Middle frontal gyrus (tissue), 1 donor: ENCODE measurements at regions not wholly inside any gene's neighbourhood (a gene's known extent, or its start where the extent isn't known, plus 50 kb on each side); places are given as distances from the start of the nearest gene placed in this dataset.

Source experiments
- DNase-seq: peaks from one replicate; pipeline ENCODE4 v3.0.0-alpha.2; 2015; ENCODE audit warnings: low spot score; ENCODE audit errors: extremely low spot score

DNA sequence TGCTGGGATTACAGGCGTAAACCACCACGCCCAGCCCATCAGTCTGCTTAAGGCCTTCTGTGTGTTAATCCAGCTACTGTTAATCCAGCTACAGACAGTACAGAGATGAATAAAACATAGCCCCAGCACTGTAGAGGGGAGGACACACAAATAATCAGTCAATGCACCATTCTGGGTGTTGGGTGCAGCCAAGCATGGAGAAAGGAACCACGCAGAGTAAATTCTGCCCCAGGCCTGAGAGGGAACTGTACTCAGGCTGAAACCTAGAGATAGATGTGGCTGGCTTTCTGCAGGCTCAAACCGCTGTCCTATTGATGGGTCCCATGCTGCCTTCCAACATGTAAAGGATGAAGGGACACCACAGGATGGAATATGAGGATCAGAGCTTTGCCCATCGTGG is 136.8 kb upstream of the IGSF21 start:
- no peak for DNase-seq

DNA sequence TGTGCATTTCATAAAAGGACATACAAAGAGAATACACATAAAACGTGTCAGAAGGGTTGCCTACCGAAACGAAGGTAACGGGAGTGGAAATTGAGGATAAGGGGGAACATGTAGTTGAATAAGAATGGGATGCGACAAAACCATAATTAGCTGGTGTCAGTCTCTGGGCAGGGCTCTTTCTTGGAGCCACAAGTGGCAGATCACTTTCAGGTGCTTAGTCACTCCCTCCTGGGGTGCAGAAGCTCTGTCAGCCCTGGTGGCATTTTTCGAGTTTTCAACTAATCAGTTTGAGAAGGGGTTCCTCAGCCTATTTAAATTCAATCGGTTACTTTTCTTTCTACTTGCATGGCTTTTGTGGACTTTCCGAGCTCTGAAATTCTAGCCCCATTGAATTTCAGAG is 133.9 kb upstream of the IGSF21 start:
- DNase-seq, result no peak

DNA sequence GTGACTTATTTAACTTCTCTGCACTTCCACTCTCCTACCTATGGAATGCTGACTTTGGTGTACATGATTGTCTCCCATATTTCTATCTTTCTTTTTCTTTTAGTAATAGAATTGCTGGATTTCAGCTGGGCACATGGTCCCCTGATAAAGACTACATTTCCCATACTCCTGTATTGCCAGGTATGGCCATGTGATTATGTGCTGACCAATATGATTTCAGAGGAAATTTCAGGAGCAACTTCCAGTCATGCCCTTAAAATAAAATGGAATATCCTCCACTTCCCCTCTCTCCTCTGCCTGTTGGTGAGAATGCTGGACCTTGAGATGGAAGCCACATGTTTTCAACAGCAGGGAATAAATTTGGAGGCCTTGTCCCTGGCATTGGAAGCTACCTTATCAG is 130.7 kb upstream of the IGSF21 start:
- DNase-seq, result no peak

DNA sequence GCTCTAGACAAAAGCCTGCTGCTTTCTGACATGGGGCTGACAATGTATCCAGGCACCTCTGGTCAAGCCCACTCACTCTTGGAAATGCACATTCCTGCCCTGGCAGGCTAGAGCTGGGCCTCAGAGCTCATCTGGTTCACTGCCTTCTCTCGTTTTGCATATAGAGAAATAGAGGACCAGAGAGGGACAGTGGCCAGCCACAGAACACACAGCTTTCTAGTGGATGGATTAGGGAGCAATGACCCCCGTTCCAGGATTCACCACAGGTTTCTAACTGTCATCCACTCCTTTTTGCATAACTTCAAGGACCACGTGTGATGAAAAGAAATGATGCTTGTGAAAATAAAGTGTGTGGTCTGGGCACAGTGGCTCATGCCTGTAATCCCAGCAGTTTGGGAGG is 129.6 kb upstream of the IGSF21 start:
- no peak for DNase-seq

DNA sequence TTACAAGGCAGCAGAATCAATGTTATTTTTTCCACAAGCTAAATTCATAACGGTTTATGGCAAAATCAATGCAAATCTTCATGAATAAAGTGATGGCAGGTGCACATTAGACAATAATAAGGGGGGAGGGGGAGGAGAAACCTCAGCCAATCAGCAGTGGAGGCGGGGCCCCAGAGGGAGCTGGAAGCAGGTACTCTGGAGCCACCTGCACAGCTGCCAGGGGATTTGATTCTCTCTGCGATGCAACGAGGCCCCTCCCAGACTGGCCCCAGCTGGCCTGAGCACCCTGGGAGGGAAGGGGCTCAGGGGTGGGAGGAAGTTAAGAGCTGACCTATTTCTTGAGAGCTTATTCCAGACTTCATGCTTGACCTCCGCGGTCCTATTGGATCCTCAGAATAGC is 127.8 kb upstream of the IGSF21 start:
- no peak for DNase-seq

DNA sequence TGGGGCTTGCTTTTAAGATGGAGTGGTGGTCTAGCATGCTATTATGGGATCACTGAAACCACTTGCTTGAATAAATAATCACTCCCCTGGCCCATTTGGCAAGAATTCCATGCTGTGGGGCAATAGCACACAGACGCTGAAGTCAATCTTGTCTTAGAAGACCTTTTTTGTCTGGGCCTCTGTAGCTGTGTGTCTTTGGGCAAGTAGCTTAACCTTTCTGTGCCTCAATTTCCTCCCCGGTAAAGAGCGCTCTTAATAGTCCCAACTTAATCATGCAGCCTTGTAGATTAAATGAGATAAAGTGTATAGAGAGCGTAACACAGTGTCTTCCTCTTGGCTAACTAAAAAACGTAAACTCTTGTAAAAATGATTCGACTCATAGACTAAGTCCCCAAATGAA is 125.4 kb upstream of the IGSF21 start:
- no peak for DNase-seq

DNA sequence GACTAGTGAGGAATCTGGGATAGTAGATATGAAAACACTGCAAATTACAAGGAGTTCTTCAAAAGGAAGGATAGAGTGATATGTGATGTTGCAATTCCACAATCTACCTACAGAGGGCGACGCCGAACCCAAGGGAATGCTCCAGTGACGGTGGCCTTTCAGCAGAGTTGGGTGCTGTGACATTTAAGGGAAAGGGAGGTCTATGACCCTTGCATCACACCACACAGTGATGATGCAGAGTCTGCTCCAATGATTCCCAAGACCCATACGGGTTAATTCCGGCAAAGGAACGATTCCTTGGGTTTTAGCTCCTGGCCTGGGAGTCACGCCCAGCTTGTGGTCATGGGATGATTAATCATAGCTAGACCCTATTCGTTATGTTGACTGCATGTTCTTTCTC is 123.0 kb upstream of the IGSF21 start:
- no peak for DNase-seq

DNA sequence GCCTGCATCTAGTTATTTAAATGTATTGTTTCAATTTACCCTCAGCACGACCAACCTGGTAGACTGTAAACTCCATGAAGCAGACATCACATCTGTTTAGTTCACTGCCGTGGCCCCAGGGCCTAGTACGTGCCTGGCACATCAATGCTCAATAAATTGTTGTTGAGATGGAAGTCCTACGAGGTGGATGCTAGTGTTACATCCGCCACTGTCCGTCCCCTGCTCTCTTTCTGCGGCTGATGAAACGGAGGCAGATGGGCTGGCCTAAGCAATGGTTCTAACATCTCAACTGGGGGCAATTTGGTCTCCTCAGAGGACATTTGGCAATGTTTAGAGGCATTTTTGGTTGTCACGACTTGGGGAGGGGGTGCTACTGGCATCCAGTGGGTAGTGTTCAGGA is 121.4 kb upstream of the IGSF21 start:
- no peak for DNase-seq

DNA sequence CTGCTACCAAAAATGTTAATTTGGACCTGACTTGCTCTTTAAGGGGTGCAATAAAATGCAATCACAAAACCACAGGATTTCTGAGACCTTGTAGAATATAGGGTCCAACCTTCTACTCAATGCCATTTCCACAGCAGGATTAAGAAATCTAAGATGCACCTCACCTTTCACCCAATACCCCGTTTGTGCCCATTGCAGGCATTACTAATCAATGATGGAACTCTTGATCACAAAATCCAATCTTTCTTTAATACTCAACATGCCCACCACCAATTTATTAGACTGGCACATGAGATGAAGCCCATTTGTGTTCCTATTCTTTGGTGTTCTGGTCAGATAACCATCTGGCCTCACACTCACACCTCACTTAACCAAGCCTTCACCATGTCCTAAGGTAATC is 117.2 kb upstream of the IGSF21 start:
- DNase-seq, result no peak

DNA sequence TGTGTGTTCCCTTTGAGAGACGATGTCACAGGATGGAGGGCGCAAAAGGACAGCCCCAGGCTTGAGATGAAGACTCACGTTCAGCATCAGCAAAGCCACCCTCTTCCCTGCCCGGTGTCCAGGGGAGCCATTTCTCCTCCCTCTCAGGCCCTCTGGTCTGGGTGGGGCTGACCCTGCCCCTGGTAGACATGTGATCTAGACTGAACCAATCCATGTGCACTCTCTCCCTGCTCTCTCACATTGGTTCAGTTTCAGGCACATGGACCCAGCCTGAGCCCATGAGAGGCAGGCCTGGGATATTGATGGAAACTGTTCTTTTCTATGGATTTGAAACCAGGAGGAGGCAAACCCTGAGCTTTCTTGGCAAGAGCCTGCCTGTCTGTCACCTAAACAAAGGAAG is 115.6 kb upstream of the IGSF21 start:
- DNase-seq, result no peak

DNA sequence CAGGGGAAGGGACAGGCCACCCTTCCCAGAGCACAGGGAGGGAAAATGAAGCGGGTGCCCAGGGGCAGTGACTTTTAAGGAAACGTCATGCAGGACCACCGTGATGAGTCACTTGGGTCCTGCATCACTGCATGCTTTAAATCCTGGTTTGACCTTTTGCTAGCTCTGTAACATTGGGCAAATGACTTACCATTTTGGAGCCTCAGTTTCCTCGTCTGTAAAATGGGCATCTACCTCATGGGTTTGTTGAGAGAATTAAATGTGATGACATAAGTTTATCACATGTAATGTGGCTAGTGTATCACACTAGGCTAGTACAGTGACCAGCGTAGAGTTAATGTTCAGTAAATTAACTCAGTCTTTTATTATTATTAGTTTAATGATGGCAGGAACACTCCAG is 114.8 kb upstream of the IGSF21 start:
- no peak for DNase-seq

DNA sequence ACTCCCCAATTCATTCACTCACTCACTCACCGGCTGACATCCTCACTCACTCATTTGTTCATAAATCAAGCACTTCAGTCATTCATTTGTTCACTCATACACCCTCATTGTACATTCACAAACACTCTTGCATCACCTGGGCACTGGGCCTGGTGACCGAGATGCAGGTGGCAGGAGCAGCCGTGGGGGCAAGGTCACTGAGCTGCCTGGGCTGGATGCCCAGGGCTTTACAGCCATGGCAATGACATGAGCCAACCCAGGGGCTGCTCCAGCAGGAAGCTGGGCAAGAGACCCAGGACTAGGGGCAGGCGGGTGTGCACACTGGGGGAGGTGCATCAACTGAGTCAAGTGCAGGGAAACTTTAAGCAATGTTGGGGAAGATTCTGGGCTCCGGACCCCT is 113.6 kb upstream of the IGSF21 start:
- DNase-seq, result no peak

DNA sequence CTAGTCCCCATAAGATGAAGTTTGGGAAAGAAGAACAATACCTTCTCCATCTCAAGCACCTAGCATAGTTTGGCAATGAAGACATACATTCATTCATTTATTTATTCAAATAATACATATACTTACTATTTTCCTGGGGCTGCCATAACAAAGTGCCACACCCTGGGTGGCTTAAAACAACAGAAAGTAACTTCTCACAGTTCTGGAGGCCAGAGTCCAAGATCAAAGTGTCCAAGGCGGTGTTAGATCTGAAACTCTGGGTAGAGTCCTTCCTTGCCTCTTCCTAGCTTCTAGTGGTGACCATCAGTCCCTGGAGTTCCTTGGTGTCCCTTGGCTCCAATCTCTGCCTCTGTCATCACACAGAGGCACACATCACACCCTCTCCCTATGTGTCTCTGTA is 112.1 kb upstream of the IGSF21 start:
- DNase-seq, result no peak

DNA sequence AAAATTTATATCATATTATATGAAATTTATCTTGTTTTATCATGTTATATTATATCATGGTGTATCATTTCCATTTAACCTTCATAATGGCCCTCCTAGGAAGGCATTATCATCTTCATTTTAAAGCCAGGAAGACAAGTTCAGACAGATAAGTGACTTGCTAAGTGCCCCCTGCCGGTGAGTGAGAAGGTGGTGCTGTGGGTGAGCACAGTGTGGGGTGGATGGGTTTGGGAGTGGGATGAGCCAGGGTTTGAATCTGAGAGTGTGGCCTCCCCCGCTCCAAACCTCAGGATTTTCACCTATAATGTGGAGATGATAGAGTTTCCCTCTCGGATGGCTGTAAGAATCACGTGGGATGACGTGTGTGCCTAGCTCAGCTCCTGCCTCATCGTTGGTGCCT is 108.7 kb upstream of the IGSF21 start:
- no peak for DNase-seq

DNA sequence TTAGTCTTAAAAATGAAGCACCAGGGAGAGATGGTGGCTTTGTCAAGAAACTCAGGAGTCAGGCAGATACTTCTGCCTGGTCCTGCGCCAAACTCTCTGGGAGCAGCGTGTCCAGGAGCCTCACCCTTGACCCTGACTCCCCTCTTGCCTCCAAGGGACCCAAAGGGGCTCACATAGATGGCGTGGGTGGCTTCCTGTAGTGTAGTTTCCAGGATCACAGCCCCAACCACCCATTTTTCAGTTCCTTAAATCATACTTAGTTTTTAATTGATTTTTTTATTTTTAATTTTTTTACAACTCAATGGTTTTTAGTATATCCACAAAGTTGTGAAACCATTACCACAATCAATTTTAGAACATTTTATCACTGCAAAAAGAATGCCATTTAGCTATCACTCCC is 107.7 kb upstream of the IGSF21 start:
- no peak for DNase-seq

DNA sequence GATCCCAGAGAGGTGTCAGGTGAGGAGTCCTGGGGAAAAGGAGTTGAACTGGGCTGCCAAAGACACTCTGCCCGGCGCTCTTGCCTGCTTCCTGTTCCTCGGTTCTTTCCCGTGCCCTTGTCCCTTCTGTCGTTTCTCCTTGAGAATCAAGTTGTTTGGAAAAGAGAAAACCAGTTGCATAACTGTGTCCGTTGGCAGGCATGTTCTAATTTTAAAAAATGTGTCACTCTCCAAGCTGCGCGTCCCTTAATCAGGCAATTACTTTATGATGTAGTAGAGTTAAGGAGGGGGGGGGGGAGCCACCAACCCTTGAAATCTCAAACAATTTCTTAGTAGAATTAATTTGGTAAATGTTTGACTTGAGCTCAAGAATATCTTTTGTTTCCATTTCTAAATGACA is 105.9 kb upstream of the IGSF21 start:
- DNase-seq, result no peak

DNA sequence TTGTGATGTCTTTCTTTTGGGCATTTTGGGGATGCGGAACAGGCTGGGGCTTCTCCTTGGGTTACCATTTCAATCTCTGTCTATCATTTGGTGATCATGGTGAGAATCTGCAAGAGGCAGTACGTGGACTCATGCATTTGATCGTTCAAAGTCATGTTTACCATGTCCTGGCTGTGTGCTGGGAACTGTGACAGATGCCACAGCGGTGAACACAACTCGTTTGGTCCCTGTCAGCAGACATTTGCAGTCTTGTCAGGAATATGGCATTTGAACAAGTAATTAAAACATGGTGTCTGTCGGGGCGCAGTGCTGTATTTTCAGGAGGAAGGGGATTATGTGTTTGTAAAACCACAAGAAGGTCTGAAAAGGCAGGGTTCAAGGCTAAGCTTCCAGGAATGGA is 103.3 kb upstream of the IGSF21 start:
- DNase-seq, result no peak

DNA sequence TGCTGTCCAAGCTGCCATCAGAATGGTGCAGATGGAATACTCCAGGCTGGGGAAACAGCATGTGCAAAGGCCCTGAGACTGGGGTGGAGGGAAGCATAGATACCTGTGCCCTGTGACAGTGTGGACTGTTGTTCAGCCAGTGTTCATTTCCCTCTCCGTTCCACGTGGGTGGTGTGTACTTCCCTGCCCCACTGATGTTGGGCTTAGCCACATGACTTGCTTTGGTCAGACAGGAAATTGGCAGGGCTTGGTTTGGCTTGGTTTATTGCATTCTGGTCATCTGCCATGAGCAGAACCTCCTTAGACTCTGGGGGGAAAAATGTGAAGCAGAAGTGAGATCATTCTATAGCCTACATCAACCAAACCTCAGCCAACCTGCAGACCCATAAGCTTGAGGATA is 102.4 kb upstream of the IGSF21 start:
- no peak for DNase-seq

DNA sequence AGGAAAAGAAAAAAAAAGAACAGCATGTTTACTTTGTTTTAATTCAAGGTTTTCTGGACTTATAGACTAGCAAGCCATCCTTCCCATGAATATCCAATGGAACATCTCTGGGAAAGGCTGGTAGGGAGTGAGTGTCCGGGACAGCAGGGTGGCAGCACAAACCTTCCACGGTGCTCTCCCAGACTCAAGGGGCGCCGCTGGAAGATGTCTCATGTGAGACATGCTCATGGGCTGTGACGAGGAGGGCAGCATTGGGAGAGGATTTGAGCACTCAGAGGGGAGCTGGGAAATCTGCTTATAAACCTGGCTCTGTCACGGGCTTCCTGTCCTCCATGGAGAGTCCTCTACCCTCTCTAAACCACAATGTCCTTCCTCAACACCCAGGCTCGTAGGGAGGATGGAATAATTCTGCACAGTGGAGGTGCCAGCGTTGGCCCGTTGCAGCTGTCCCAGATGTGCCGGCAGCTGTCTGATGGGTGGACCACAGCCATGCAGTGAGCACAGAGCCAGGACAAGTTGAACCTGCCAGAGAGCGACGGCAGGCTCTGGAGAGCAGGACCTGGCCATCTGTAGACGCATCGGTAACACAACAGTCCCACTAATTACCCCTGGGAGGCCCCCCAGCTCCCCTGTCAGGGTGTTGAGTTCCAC is 100.1 kb upstream of the IGSF21 start:
- DNase-seq, result no peak

DNA sequence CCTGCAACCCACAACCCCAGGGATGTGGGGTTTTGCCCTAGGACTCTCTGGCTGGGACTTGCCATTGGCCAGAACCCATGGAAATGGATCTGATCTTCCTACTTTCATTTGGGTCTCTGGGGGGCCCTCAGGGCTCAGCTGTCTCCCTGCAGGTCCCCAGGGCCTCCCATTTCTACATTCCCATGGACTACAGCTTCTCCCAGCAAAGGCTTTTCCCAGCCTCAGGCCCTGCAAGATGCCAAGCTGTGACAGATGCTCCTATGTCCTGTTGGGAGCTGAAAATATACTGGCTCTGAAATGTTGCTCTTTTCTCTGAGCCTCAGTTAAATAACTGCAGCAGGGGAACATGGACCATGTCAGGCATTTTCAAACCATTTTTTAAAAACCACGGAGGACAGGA is 99.5 kb upstream of the IGSF21 start:
- DNase-seq, result no peak

DNA sequence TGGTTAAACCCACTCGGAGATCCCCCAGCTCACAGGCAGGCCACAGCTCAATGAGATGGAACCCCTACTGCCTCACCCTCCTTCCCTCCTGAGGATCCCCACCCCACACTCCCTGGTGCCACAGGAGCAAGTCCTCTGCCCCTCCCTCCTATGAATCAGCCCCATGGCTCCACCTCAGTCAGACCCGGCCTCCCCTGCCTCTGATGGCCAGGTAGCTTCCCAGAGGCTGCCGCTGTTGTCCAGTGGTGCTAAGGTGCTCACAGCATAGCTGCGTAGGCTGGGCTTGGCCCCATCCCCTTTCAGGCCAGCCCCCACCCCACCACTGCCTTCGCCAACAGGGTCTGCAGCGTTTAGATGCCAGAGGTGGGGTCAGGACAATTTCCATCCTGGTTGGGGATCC is 98.5 kb upstream of the IGSF21 start:
- DNase-seq, result no peak

DNA sequence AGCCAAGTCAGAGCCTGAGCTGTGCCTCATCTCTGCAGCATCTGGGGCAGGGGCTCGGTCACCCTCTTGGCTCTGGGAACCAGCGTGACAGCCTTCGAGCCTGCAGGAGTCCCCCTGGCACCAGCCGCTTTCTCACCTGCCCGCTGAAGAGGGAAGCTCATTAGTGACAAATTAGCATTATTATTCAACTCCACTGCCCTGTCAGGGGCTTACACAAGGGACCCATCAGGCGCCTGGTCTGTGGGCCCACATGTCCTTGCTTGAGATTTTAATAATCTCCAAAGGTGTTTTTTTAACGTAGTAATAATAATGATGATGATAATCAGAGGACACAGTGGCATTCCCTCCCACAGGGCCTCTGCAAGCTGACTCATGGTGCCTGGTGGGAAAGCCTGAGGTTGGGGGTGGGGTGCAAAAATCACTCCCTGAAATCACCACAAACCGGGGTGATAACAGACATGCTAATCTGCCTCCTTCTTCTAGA is 98.1 kb upstream of the IGSF21 start:
- no peak for DNase-seq

DNA sequence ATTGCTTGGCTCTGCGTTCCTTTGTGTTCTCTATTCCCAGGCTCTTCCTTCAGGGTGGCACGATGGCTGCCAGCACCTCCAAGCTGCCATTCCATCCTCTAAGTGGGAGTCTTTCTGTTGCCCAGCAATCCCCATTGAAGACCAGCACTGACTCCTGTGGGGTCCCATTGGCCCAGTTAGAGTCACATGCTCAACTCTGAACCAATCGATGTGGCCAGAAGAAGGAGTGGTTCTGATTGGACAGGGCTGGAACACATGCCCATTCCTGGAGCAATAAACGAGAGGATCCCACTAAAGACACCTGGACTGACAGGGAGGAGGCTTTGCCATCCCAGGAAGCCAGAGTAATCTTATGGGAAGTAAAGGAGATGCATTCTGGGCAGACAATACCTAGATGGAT is 97.2 kb upstream of the IGSF21 start:
- no peak for DNase-seq

DNA sequence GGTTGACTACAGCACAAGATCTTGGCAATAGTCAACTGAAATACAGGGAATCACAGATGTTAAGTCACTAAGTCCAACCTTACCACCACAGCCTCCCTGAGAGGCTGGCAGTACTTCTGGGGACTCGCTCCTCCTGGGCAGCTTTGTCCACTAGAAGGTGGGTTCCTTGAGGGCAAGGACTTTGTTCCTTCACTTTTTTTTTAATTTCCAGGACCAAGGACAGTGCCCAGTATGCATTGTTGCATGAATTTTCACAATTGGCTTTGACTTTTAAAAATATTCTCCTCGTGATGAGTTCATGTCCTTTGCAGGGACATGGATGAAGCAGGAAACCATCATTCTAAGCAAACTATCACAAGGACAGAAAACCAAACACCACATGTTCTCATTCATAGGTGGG is 96.7 kb upstream of the IGSF21 start:
- DNase-seq, result no peak
